ENCODE measurements at regions not wholly inside any gene's neighbourhood (a gene's known extent, or its start where the extent isn't known, plus 50 kb on each side); places are given as distances from the start of the nearest gene placed in this dataset.

GRCh38 chr7:9955138-9955537 lies 1018.5 kb upstream of the PHF14 start:
- no peak for TF ChIP-seq CTCF (IDR thresholded peaks at IDR 0.05; ENCODE audit: insufficient read depth, low read depth, low read length)
- no peak for TF ChIP-seq EZH2 (IDR thresholded peaks at IDR 0.05; ENCODE audit: insufficient read depth, low read length)

All from astrocyte (in vitro differentiated cells and primary cell).